WI38 (cell line): ENCODE measurements at regions not wholly inside any gene's neighbourhood (a gene's known extent, or its start where the extent isn't known, plus 50 kb on each side); places are given as distances from the start of the nearest gene placed in this dataset.

Source experiments
- H3K4me3 ChIP-seq: 2 replicates; pipeline ENCODE4 v1.5.1; 2011; ENCODE audit warnings: low read depth, mild to moderate bottlenecking, control low read depth, low read length
- CTCF ChIP-seq: IDR thresholded peaks from 2 replicates; pipeline ENCODE4 v1.5.1; 2012; ENCODE audit warnings: low read depth, mild to moderate bottlenecking, control low read depth, low read length

GRCh38 chr3:154598166-154598565 lies 168.2 kb upstream of the GPR149 start:
- no peak for TF ChIP-seq CTCF

GRCh38 chr3:154590675-154591384 lies 160.8 kb upstream of the GPR149 start:
- TF ChIP-seq CTCF: no peak
- no peak overlapping the region for H3K4me3 ChIP-seq

More at GRCh38 chr3:154598166-154598565, 168.2 kb upstream of the GPR149 start:
- H3K4me3 ChIP-seq: no peak overlapping the region

GRCh38 chr3:154588831-154589230 lies 158.8 kb upstream of the GPR149 start:
- TF ChIP-seq CTCF: no peak
- no peak overlapping the region for H3K4me3 ChIP-seq

- no peak for TF ChIP-seq CTCF
- H3K4me3 ChIP-seq: no peak overlapping the region
Observed at GRCh38 chr3:154584974-154585373, 155.0 kb upstream of the GPR149 start.

GRCh38 chr3:154584041-154584440 lies 154.1 kb upstream of the GPR149 start:
- no peak overlapping the region for H3K4me3 ChIP-seq
- TF ChIP-seq CTCF: no peak

- H3K4me3 ChIP-seq: no peak overlapping the region
- TF ChIP-seq CTCF: no peak
Observed at GRCh38 chr3:154583086-154583634, 153.2 kb upstream of the GPR149 start.

- TF ChIP-seq CTCF: no peak
Observed at GRCh38 chr3:154582501-154582900, 152.5 kb upstream of the GPR149 start.

More at GRCh38 chr3:154582501-154582900, 152.5 kb upstream of the GPR149 start:
- no peak overlapping the region for H3K4me3 ChIP-seq
